ENCODE measurements at regions not wholly inside any gene's neighbourhood (a gene's known extent, or its start where the extent isn't known, plus 50 kb on each side); places are given as distances from the start of the nearest gene placed in this dataset.

DNA sequence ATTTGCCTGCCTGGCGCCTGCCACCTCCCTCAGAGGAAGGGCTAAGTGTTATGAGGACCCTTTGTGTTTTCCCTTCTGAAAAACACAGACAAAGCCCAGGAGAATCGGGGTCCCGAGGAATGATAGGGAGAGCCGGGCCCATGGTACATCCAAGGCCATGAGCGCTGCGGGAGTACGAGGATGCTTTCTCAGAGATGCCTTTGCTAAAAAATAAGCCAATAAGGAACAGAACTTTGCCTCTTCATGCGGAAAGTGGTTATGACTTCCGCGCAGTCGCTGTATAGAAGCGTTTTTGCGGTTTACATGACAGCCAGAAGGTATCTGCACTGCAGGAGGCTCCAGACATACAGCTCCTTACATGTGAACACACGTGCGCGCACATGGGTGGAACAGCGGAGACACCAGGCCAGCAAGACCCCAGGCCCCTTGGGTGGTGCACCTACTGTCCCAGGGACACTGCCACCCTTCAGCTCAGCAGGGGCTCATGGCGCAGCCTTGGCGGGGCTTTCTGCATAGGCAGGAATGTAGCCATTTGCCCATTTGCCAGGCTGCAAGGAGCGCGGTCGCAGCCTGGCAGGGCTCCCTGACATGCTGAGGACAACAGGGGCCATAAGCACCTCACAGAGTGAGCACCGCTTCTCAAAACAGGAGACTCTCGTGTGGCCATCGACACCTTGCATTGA lies 252.4 kb upstream of the SALL3 start:
- FAIRE-seq (no peak), DNase-seq (ENCODE audit: low read depth, low spot score) (no peak)
- no peak overlapping the region for H2AFZ ChIP-seq (ENCODE audit: control insufficient read depth, low read length)
- no peaks in the 10 kb centered on the region for H3K79me2 ChIP-seq (ENCODE audit: control insufficient read depth, insufficient read depth, low read length)
- no peaks in the 10 kb centered on the region for H4K20me1 ChIP-seq (ENCODE audit: control insufficient read depth, extremely low read depth, insufficient read depth, low read length)
- H3K4me1 ChIP-seq (ENCODE audit: control insufficient read depth, extremely low read depth, insufficient read depth, low read length) = no peaks in the 10 kb centered on the region
- H3K27me3 ChIP-seq (ENCODE audit: control insufficient read depth, extremely low read depth, insufficient read depth, low read length) = no peaks in the 10 kb centered on the region
- no peak overlapping the region for H3K4me2 ChIP-seq (ENCODE audit: control insufficient read depth, extremely low read depth, insufficient read depth, low read depth, low read length)
- peaks cover 9% of the 10 kb centered on the region for H3K9me3 ChIP-seq (ENCODE audit: control insufficient read depth, low read depth, low read length)
- dilution Hi-C loops (cut with MboI; ENCODE audit: extremely low pct_ligation_motif_present, low sequenced_read_pairs) = no loop called here
- TF ChIP-seq, protein P1, sequence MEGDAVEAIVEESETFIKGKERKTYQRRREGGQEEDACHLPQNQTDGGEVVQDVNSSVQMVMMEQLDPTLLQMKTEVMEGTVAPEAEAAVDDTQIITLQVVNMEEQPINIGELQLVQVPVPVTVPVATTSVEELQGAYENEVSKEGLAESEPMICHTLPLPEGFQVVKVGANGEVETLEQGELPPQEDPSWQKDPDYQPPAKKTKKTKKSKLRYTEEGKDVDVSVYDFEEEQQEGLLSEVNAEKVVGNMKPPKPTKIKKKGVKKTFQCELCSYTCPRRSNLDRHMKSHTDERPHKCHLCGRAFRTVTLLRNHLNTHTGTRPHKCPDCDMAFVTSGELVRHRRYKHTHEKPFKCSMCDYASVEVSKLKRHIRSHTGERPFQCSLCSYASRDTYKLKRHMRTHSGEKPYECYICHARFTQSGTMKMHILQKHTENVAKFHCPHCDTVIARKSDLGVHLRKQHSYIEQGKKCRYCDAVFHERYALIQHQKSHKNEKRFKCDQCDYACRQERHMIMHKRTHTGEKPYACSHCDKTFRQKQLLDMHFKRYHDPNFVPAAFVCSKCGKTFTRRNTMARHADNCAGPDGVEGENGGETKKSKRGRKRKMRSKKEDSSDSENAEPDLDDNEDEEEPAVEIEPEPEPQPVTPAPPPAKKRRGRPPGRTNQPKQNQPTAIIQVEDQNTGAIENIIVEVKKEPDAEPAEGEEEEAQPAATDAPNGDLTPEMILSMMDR (optimal IDR thresholded peaks at IDR 0.05 in 1 of 3, IDR thresholded peaks at IDR 0.05 in 1 of 3, conservative IDR thresholded peaks at IDR 0.05 in 1 of 3; ENCODE audit: extremely low read depth in 1 of 3, insufficient read depth in 2 of 3, low read length in 3 of 3) = no peak
- no peak for TF ChIP-seq EZH2 (IDR thresholded peaks at IDR 0.05; ENCODE audit: low read length)
- H3K9ac ChIP-seq (ENCODE audit: control insufficient read depth, extremely low read depth, insufficient read depth, low read length) = no peak overlapping the region
- no peaks in the 10 kb centered on the region for H3K36me3 ChIP-seq (ENCODE audit: control insufficient read depth in 2 of 2, extremely low read depth in 1 of 2, insufficient read depth in 2 of 2, low read length in 2 of 2)
- H3K27ac ChIP-seq (ENCODE audit: control insufficient read depth, insufficient read depth, low read length) = no peak overlapping the region
- H3K4me3 ChIP-seq (ENCODE audit: control insufficient read depth in 2 of 3, extremely low read depth in 1 of 3, insufficient read depth in 2 of 3, low read depth in 1 of 3, low read length in 3 of 3) = no peak overlapping the region
- H3K9me1 ChIP-seq (ENCODE audit: control insufficient read depth, extremely low read depth, insufficient read depth, low read length) = no peaks in the 10 kb centered on the region

GRCh38 chr18:78727877-78728783 lies 251.5 kb upstream of the SALL3 start:
- H3K79me2 ChIP-seq (ENCODE audit: control insufficient read depth, insufficient read depth, low read length) = no peaks in the 10 kb centered on the region
- no peak overlapping the region for H3K9ac ChIP-seq (ENCODE audit: control insufficient read depth, extremely low read depth, insufficient read depth, low read length)
- no peak for FAIRE-seq
- H3K9me1 ChIP-seq (ENCODE audit: control insufficient read depth, extremely low read depth, insufficient read depth, low read length) = no peaks in the 10 kb centered on the region
- H3K36me3 ChIP-seq (ENCODE audit: control insufficient read depth in 2 of 2, extremely low read depth in 1 of 2, insufficient read depth in 2 of 2, low read length in 2 of 2) = no peaks in the 10 kb centered on the region
- H3K9me3 ChIP-seq (ENCODE audit: control insufficient read depth, low read depth, low read length) = peaks cover 14% of the 10 kb centered on the region
- H4K20me1 ChIP-seq (ENCODE audit: control insufficient read depth, extremely low read depth, insufficient read depth, low read length) = no peaks in the 10 kb centered on the region
- dilution Hi-C loops (cut with MboI; ENCODE audit: extremely low pct_ligation_motif_present, low sequenced_read_pairs) = no loop called here
- H3K27ac ChIP-seq (ENCODE audit: control insufficient read depth, insufficient read depth, low read length) = no peak overlapping the region
- no peak overlapping the region for H3K4me3 ChIP-seq (ENCODE audit: control insufficient read depth in 2 of 3, extremely low read depth in 1 of 3, insufficient read depth in 2 of 3, low read depth in 1 of 3, low read length in 3 of 3)
- no peaks in the 10 kb centered on the region for H3K27me3 ChIP-seq (ENCODE audit: control insufficient read depth, extremely low read depth, insufficient read depth, low read length)
- DNase-seq (ENCODE audit: low read depth, low spot score) = no peak
- no peaks in the 10 kb centered on the region for H3K4me1 ChIP-seq (ENCODE audit: control insufficient read depth, extremely low read depth, insufficient read depth, low read length)
- no peak for TF ChIP-seq EZH2 (IDR thresholded peaks at IDR 0.05; ENCODE audit: low read length)
- TF ChIP-seq, protein P1 (optimal IDR thresholded peaks at IDR 0.05 in 1 of 3, IDR thresholded peaks at IDR 0.05 in 1 of 3, conservative IDR thresholded peaks at IDR 0.05 in 1 of 3; ENCODE audit: extremely low read depth in 1 of 3, insufficient read depth in 2 of 3, low read length in 3 of 3) = no peak
- H3K4me2 ChIP-seq (ENCODE audit: control insufficient read depth, extremely low read depth, insufficient read depth, low read depth, low read length) = no peak overlapping the region
- H2AFZ ChIP-seq (ENCODE audit: control insufficient read depth, low read length) = no peak overlapping the region

All from keratinocyte (primary cell).